ENCODE measurements at regions not wholly inside any gene's neighbourhood (a gene's known extent, or its start where the extent isn't known, plus 50 kb on each side); places are given as distances from the start of the nearest gene placed in this dataset.

- TF ChIP-seq EZH2 (IDR thresholded peaks at IDR 0.05), result no peak
- no peak for TF ChIP-seq CTCF (IDR thresholded peaks at IDR 0.05)
- no peak for TF ChIP-seq EZH2phosphoT487 (IDR thresholded peaks at IDR 0.05)
Observed at GRCh38 chr22:22352371-22352999, 107.9 kb downstream of the VPREB1 start.

All from neural progenitor cell (in vitro differentiated cells).